Spleen (tissue), 7 donors: ENCODE measurements at regions not wholly inside any gene's neighbourhood (a gene's known extent, or its start where the extent isn't known, plus 50 kb on each side); places are given as distances from the start of the nearest gene placed in this dataset.

Source experiments
- CTCF ChIP-seq, 11 experiments: fragments of 200-600 bp in 7 of 11; fragments of 450-650 bp in 4 of 11; sonication (generic) in 4 of 11; IDR thresholded peaks in 8 of 11; conservative IDR thresholded peaks in 3 of 11; 1 replicate in 7 of 11; 2 replicates in 4 of 11; pipeline versions ENCODE4 v1.4.0 to v1.8.0; 2016 to 2021; ENCODE audit warnings: antibody characterized with exemption in 11 of 11, inconsistent platforms in 4 of 11, mild to moderate bottlenecking in 1 of 11
- POLR2A ChIP-seq, 3 donors: fragments of 450-650 bp; IDR thresholded peaks; one replicate each; pipeline ENCODE4 v1.5.1; 2017; ENCODE audit warnings: antibody characterized with exemption in 3 of 3, mild to moderate bottlenecking in 1 of 3
- POLR2AphosphoS5 ChIP-seq, 3 donors: sonication (generic); formaldehyde crosslinking; IDR thresholded peaks; one replicate each; pipeline ENCODE4 v1.5.1; 2017; ENCODE audit warnings: antibody characterized with exemption in 3 of 3
- donor health status: DM: no; HTN: no; CAD: no; lungs with moderate emphysema.
- donor health status: DM: no; HTN: no; CAD: no.
- donor health status: DM: no; HTN: no; CAD: no.

GRCh38 chr2:236997069-236997715 is 88.5 kb upstream of the COPS8 start:
- TF ChIP-seq CTCF (IDR thresholded peaks at IDR 0.05 in 8 of 11, conservative IDR thresholded peaks at IDR 0.05 in 3 of 11) (no peak), POLR2A (IDR thresholded peaks at IDR 0.05) (no peak), POLR2AphosphoS5 (IDR thresholded peaks at IDR 0.05) (no peak)
